ENCODE measurements at regions not wholly inside any gene's neighbourhood (a gene's known extent, or its start where the extent isn't known, plus 50 kb on each side); places are given as distances from the start of the nearest gene placed in this dataset.

DNA sequence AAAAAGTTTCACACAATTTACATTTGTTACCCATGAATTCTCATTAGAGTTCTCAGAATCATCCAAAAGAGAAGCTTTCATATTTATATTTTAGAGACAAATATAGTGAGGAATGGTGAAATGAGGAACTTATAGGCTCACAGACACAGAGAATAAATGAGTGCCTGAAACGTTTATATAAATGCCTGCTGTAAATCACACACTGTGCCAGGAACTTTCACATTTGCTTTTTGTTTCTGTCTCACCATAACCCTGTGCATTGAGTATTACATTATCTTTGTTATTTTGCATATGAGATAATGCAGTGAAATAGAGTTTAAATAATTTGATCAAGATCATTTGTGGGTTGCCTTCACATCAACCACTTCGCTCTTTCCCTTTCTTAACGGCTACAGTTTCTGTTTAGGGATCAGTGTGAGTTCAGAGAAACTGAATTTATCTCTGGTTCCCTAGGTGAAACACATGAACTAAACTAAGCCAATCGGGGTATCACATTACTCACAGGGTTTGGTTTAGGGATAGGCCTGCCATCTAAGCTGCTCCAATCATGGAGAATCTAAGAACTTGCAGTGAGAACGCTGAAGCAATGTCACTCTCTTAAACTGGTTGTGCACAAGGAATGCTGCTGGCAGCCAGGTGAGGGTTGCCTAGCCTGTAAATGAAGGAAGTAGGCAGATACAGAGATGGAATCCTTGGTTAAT lies 1339.2 kb upstream of the TENM4 start:
- no peaks in the 10 kb centered on the region for H3K4me1 ChIP-seq (ENCODE audit: insufficient read depth, low read length, poor library complexity, severe bottlenecking)
- no peaks in the 10 kb centered on the region for H3K36me3 ChIP-seq (ENCODE audit: insufficient read depth, low read length)
- H3K4me2 ChIP-seq (ENCODE audit: low read length) = no peak overlapping the region
- no TSS peak for BruUV-seq (replicated peaks)
- H3K9me3 ChIP-seq (ENCODE audit: low read length) = no peaks in the 10 kb centered on the region
- ChIA-PET POLR2A (no interaction called here), CTCF (ENCODE audit: unreplicated experiment) (no interaction called here)
- H3K27ac ChIP-seq (ENCODE audit: low read depth, low read length, poor library complexity, severe bottlenecking) = no peak overlapping the region
- DNase-seq (ENCODE audit: low spot score) = no peak
- no peak overlapping the region for H2AFZ ChIP-seq (ENCODE audit: low read length)
- H3K79me2 ChIP-seq (ENCODE audit: insufficient read depth, low read depth, low read length) = no peaks in the 10 kb centered on the region
- no peaks in the 10 kb centered on the region for H4K20me1 ChIP-seq (ENCODE audit: insufficient read depth, low read length)
- intact Hi-C loops (cut with micrococcal nuclease; ENCODE audit: unreplicated experiment) = no loop called here
- TF ChIP-seq, protein P1, sequence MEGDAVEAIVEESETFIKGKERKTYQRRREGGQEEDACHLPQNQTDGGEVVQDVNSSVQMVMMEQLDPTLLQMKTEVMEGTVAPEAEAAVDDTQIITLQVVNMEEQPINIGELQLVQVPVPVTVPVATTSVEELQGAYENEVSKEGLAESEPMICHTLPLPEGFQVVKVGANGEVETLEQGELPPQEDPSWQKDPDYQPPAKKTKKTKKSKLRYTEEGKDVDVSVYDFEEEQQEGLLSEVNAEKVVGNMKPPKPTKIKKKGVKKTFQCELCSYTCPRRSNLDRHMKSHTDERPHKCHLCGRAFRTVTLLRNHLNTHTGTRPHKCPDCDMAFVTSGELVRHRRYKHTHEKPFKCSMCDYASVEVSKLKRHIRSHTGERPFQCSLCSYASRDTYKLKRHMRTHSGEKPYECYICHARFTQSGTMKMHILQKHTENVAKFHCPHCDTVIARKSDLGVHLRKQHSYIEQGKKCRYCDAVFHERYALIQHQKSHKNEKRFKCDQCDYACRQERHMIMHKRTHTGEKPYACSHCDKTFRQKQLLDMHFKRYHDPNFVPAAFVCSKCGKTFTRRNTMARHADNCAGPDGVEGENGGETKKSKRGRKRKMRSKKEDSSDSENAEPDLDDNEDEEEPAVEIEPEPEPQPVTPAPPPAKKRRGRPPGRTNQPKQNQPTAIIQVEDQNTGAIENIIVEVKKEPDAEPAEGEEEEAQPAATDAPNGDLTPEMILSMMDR (conservative IDR thresholded peaks at IDR 0.05; ENCODE audit: low read length) = no peak
- no peak for TF ChIP-seq EZH2phosphoT487 (IDR thresholded peaks at IDR 0.05; ENCODE audit: borderline replicate concordance, low read depth, low read length)
- H3K4me3 ChIP-seq (ENCODE audit: low read depth, low read length, poor library complexity, severe bottlenecking) = no peak overlapping the region
- H3K9me2 ChIP-seq (ENCODE audit: insufficient read depth, low read length) = no peaks in the 10 kb centered on the region

DNA sequence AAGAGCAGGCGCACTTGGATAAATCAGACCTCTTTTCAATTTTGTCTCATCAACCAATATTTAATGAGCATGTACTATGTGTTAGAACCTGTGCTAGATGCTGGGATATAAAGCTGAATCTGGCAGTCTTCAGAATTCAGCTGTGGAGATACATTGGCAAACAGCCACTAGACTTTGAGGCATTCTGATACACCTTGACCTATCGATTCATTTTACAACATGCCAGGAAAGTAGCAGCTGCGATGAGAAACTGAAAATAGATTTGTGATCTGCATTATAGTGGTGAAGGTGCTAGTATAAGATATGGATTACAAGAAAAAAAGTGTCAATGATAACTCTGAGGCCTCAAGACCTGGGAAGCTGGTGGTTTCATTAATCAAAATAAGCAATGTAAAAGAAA lies 1338.1 kb upstream of the TENM4 start:
- H4K20me1 ChIP-seq (ENCODE audit: insufficient read depth, low read length) = no peaks in the 10 kb centered on the region
- TF ChIP-seq EZH2phosphoT487 (IDR thresholded peaks at IDR 0.05; ENCODE audit: borderline replicate concordance, low read depth, low read length) = no peak
- TF ChIP-seq, protein P1 (conservative IDR thresholded peaks at IDR 0.05; ENCODE audit: low read length) = no peak
- no peak overlapping the region for H3K27ac ChIP-seq (ENCODE audit: low read depth, low read length, poor library complexity, severe bottlenecking)
- POLR2A ChIA-PET = interaction anchor here (0.6 to 1.5 kb wide), 2 partner anchors 20 to 276 kb away, joined by 3 read pairs; no protein-coding TSS in a partner anchor
- no peaks in the 10 kb centered on the region for H3K36me3 ChIP-seq (ENCODE audit: insufficient read depth, low read length)
- no peak overlapping the region for H2AFZ ChIP-seq (ENCODE audit: low read length)
- no peaks in the 10 kb centered on the region for H3K79me2 ChIP-seq (ENCODE audit: insufficient read depth, low read depth, low read length)
- intact Hi-C loops (cut with micrococcal nuclease; ENCODE audit: unreplicated experiment) = no loop called here
- CTCF ChIA-PET (ENCODE audit: unreplicated experiment) = no interaction called here
- H3K4me2 ChIP-seq (ENCODE audit: low read length) = no peak overlapping the region
- no peaks in the 10 kb centered on the region for H3K4me1 ChIP-seq (ENCODE audit: insufficient read depth, low read length, poor library complexity, severe bottlenecking)
- no peak for DNase-seq (ENCODE audit: low spot score)
- H3K9me3 ChIP-seq (ENCODE audit: low read length) = no peaks in the 10 kb centered on the region
- H3K4me3 ChIP-seq (ENCODE audit: low read depth, low read length, poor library complexity, severe bottlenecking) = no peak overlapping the region
- BruUV-seq (replicated peaks) = no TSS peak
- H3K9me2 ChIP-seq (ENCODE audit: insufficient read depth, low read length) = no peaks in the 10 kb centered on the region

DNA sequence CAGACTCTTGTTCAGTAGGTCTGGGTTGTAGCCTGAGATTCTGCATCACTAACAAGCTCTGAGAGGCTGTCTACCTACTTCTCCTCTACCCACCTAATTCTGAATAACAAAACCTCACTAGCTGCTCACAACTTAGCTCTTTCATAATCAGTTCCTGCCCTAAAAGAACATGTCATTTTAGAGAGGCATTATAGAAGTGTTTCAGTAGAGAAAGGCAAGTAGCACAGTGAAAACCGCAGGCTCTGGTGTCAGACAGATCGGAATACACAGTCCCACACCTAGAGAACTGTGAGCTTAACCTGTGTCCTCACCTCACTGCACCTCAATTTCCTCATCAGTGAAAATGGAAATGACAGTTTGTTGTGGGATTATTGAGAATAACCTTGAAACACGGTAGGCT lies 1337.6 kb upstream of the TENM4 start:
- Histone ChIP-seq H3K4me1 (ENCODE audit: insufficient read depth, low read length, poor library complexity, severe bottlenecking) (no peaks in the 10 kb centered on the region), H2AFZ (ENCODE audit: low read length) (no peak overlapping the region), H3K79me2 (ENCODE audit: insufficient read depth, low read depth, low read length) (no peaks in the 10 kb centered on the region), H3K9me2 (ENCODE audit: insufficient read depth, low read length) (no peaks in the 10 kb centered on the region), H3K27ac (ENCODE audit: low read depth, low read length, poor library complexity, severe bottlenecking) (no peak overlapping the region), H4K20me1 (ENCODE audit: insufficient read depth, low read length) (no peaks in the 10 kb centered on the region), H3K36me3 (ENCODE audit: insufficient read depth, low read length) (no peaks in the 10 kb centered on the region), H3K9me3 (ENCODE audit: low read length) (no peaks in the 10 kb centered on the region), H3K4me2 (ENCODE audit: low read length) (no peak overlapping the region), H3K4me3 (ENCODE audit: low read depth, low read length, poor library complexity, severe bottlenecking) (no peak overlapping the region)
- TF ChIP-seq, protein P1 (conservative IDR thresholded peaks at IDR 0.05; ENCODE audit: low read length) = no peak
- no peak for TF ChIP-seq EZH2phosphoT487 (IDR thresholded peaks at IDR 0.05; ENCODE audit: borderline replicate concordance, low read depth, low read length)
- no peak for DNase-seq (ENCODE audit: low spot score)
- BruUV-seq (replicated peaks) = no TSS peak
- ChIA-PET POLR2A (interaction anchor here (1.5 kb wide), 1 partner anchor 19 kb away, joined by 3 read pairs; no protein-coding TSS in a partner anchor), CTCF (ENCODE audit: unreplicated experiment) (no interaction called here)
- intact Hi-C loops (cut with micrococcal nuclease; ENCODE audit: unreplicated experiment) = no loop called here
